HCT116 (cell line): ENCODE measurements at regions not wholly inside any gene's neighbourhood (a gene's known extent, or its start where the extent isn't known, plus 50 kb on each side); places are given as distances from the start of the nearest gene placed in this dataset.

Experiments used
- ATAC-seq: fragments of 200-7000 bp; cut with Tn5 transposase; 2 replicates; pipeline ENCODE4 v1.9.1; 2020; ENCODE audit warnings: mild to moderate bottlenecking, moderate library complexity
- BruUV-seq: library from RNA; stranded (reverse); fragments of 400-500 nt; replicated peaks from 2 replicates; lab custom pipeline; 2021; lab: Mats Ljungman, UMichigan
- CTCF ChIA-PET: fragments of 300-600 bp; sonication (Branson Sonifier 250); formaldehyde crosslinking; loops from one replicate; lab custom pipeline; 2021; ENCODE audit warnings: antibody characterized with exemption; lab: Charles Lee
- POLR2A ChIA-PET: fragments of 300-600, 350-600 bp; sonication (Branson Sonifier 250); formaldehyde crosslinking; loops from one replicate; lab custom pipeline; 2021; ENCODE audit warnings: antibody characterized with exemption; lab: Charles Lee
- RAD21 ChIA-PET, 2 experiments: fragments of 300-600 bp; sonication (Branson Sonifier 250); formaldehyde crosslinking; loops; one replicate each; lab custom pipeline; 2023; ENCODE audit warnings: low total read pairs in 2 of 2; ENCODE audit not compliant: uncharacterized antibody in 2 of 2, unreplicated experiment in 2 of 2, low non-redundant PET in 1 of 2; lab: Charles Lee
- DNase-seq: peaks from one replicate; pipeline ENCODE4 v3.0.0-alpha.2; 2010; ENCODE audit warnings: low read depth, low spot score
- H2AFZ ChIP-seq: fragments of 200-600 bp; shearing (Covaris generic), sonication (generic); 2 replicates; pipeline ENCODE4 v1.6.1; 2017; ENCODE audit warnings: low read depth, mixed run types, mixed read lengths, antibody characterized with exemption, low read length; ENCODE audit not compliant: poor library complexity, severe bottlenecking
- H3K27ac ChIP-seq: 2 replicates; pipeline ENCODE4 v1.5.1; 2012; ENCODE audit warnings: low read depth, low read length
- H3K27me3 ChIP-seq: fragments of 200-600 bp; sonication (generic); 2 replicates; pipeline ENCODE4 v1.6.1; 2016; ENCODE audit warnings: mixed run types, low read length, mixed read lengths; ENCODE audit not compliant: insufficient read depth
- H3K36me3 ChIP-seq, 2 experiments: fragments of 200-500 bp in 1 of 2; fragments of 200-600 bp in 1 of 2; sonication (Bioruptor generic) in 1 of 2; sonication (generic) in 1 of 2; 2 replicates each; pipeline versions ENCODE4 v1.5.1 to v1.6.1; 2014 to 2016; ENCODE audit warnings: low read length in 2 of 2, inconsistent platforms in 1 of 2, mixed read lengths in 1 of 2, mixed run types in 1 of 2; ENCODE audit not compliant: insufficient read depth in 2 of 2, control insufficient read depth in 1 of 2
- H3K4me1 ChIP-seq, 2 experiments: fragments of 200-600 bp in 1 of 2; sonication (generic) in 1 of 2; 2 replicates each; pipeline versions ENCODE4 v1.5.1 to v1.6.1; 2012 to 2017; ENCODE audit warnings: low read length in 2 of 2, inconsistent platforms in 1 of 2, mild to moderate bottlenecking in 1 of 2, mixed read lengths in 1 of 2, mixed run types in 1 of 2, moderate library complexity in 1 of 2; ENCODE audit not compliant: insufficient read depth in 2 of 2, control insufficient read depth in 1 of 2
- H3K4me2 ChIP-seq: fragments of 200-600 bp; sonication (generic); 2 replicates; pipeline ENCODE4 v1.6.1; 2017; ENCODE audit warnings: mixed run types, low read length, mixed read lengths
- H3K4me3 ChIP-seq, 2 experiments: fragments of 200-600 bp in 1 of 2; sonication (generic) in 1 of 2; replicated peaks in 1 of 2; 2 replicates each; pipeline ENCODE4 v1.5.1; 2011 to 2016; ENCODE audit warnings: low read length in 2 of 2, control low read depth in 1 of 2, low read depth in 1 of 2, mild to moderate bottlenecking in 1 of 2, mixed read lengths in 1 of 2, mixed run types in 1 of 2
- H3K79me2 ChIP-seq: fragments of 200-600 bp; sonication (generic); 2 replicates; pipeline ENCODE4 v1.6.1; 2017; ENCODE audit warnings: mild to moderate bottlenecking, mixed run types, low read length, moderate library complexity, mixed read lengths; ENCODE audit not compliant: insufficient read depth
- H3K9ac ChIP-seq: fragments of 200-600 bp; sonication (generic); 2 replicates; pipeline ENCODE4 v1.6.1; 2016; ENCODE audit warnings: low read length, mixed read lengths
- H3K9me2 ChIP-seq: fragments of 200-600 bp; sonication (generic), shearing (Covaris generic); 2 replicates; pipeline ENCODE4 v1.6.1; 2017; ENCODE audit warnings: mixed run types, mild to moderate bottlenecking, moderate library complexity; ENCODE audit not compliant: insufficient read depth
- H3K9me3 ChIP-seq, 2 experiments: fragments of 200-500 bp in 1 of 2; fragments of 200-600 bp in 1 of 2; sonication (Bioruptor generic) in 1 of 2; sonication (generic) in 1 of 2; 2 replicates each; pipeline ENCODE4 v1.6.1; 2014 to 2017; ENCODE audit warnings: low read length in 2 of 2, mixed read lengths in 2 of 2, inconsistent platforms in 1 of 2, low read depth in 1 of 2, mild to moderate bottlenecking in 1 of 2, mixed run types in 1 of 2, moderate library complexity in 1 of 2; ENCODE audit not compliant: control insufficient read depth in 1 of 2, insufficient read depth in 1 of 2
- H4K20me1 ChIP-seq: fragments of 200-600 bp; sonication (generic), shearing (Covaris generic); 2 replicates; pipeline ENCODE4 v1.6.1; 2017; ENCODE audit warnings: mixed run types, mild to moderate bottlenecking, moderate library complexity; ENCODE audit not compliant: insufficient read depth
- CBX3 ChIP-seq: IDR thresholded peaks from 2 replicates; pipeline ENCODE4 v1.6.1; 2012; ENCODE audit warnings: low read depth
- EGR1 ChIP-seq: IDR thresholded peaks from 2 replicates; pipeline ENCODE4 v1.6.1; 2012; ENCODE audit warnings: low read depth
- ELF1 ChIP-seq: IDR thresholded peaks from 2 replicates; pipeline ENCODE4 v1.6.1; 2012; ENCODE audit warnings: low read depth, borderline replicate concordance
- EZH2 ChIP-seq: fragments of 200-600 bp; sonication (generic); IDR thresholded peaks from 2 replicates; pipeline ENCODE4 v1.6.1; 2017; ENCODE audit warnings: antibody characterized with exemption, mixed run types
- EZH2phosphoT487 ChIP-seq: fragments of 200-600 bp; IDR thresholded peaks from 2 replicates; pipeline ENCODE4 v1.6.1; 2018; ENCODE audit warnings: antibody characterized with exemption, borderline replicate concordance
- FOSL1 ChIP-seq: IDR thresholded peaks from 2 replicates; pipeline ENCODE4 v1.6.1; 2012; ENCODE audit warnings: low read depth
- JUND ChIP-seq: IDR thresholded peaks from 2 replicates; pipeline ENCODE4 v1.6.1; 2012
- POLR2A ChIP-seq: IDR thresholded peaks from 2 replicates; pipeline ENCODE4 v1.7.0; 2011; ENCODE audit warnings: borderline replicate concordance; ENCODE audit not compliant: insufficient read depth, insufficient read length; ENCODE audit errors: extremely low read depth
- SIN3A ChIP-seq: IDR thresholded peaks from 2 replicates; pipeline ENCODE4 v1.6.1; 2012; ENCODE audit warnings: low read depth
- SP1 ChIP-seq: IDR thresholded peaks from 2 replicates; pipeline ENCODE4 v1.6.1; 2012; ENCODE audit warnings: low read depth
- SRF ChIP-seq: IDR thresholded peaks from 2 replicates; pipeline ENCODE4 v1.6.1; 2012; ENCODE audit warnings: low read depth
- YY1 ChIP-seq: IDR thresholded peaks from 2 replicates; pipeline ENCODE4 v1.6.1; 2011; ENCODE audit warnings: low read length, low read depth, moderate library complexity, mild to moderate bottlenecking; ENCODE audit not compliant: insufficient replicate concordance; ENCODE audit errors: extremely low read depth
- ZFX ChIP-seq: fragments of 450-650 bp; IDR thresholded peaks from 2 replicates; pipeline ENCODE4 v1.6.1; 2017
- intact Hi-C: fragments of 100-400 bp; cut with micrococcal nuclease; formaldehyde crosslinking; loops from 2 replicates; pipeline ENCODE4 v1.10.0; 2022
- TF ChIP-seq, protein P1 (sequence below): IDR thresholded peaks from 2 replicates; pipeline ENCODE4 v1.6.1; 2012

DNA sequence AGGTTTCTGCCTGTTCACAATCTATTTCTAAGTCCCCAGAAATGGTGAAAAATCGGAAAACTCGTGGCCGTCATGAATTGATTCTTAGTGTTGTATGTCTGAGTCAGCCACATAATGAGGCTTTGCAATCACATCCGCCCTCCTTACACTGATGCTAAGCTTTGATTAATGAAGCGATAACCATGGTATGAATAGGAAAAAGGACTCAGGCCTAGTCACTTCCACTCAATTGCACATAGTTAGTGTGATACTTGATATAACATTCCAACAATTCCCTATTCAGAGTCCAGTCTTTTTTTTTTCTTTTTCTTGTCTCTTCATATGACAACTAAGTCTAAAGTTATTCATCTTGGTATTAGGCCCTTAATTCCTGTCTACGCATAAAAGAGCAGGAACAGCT is 1231.0 kb downstream of the VRK1 start:
- peaks cover 3% of the 10 kb centered on the region; the same call in 1 of the 2 replicates for H3K27me3 ChIP-seq
- TF ChIP-seq, protein P1, sequence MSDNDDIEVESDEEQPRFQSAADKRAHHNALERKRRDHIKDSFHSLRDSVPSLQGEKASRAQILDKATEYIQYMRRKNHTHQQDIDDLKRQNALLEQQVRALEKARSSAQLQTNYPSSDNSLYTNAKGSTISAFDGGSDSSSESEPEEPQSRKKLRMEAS = no peak
- TF ChIP-seq YY1 = no peak
- no peak for TF ChIP-seq JUND
- no peak for TF ChIP-seq ZFX
- no peak for TF ChIP-seq SRF
- no peak for TF ChIP-seq FOSL1
- TF ChIP-seq POLR2A = no peak
- no peak for TF ChIP-seq EZH2
- no peak for TF ChIP-seq CBX3
- TF ChIP-seq SIN3A = no peak
- no peak for TF ChIP-seq EGR1
- TF ChIP-seq SP1 = no peak
- no peak for TF ChIP-seq EZH2phosphoT487
- TF ChIP-seq, all 23 proteins: peak for 0
- BruUV-seq = no TSS peak
- no peak overlapping the region for H3K27ac ChIP-seq
- no peak overlapping the region for H3K4me3 ChIP-seq
- ChIA-PET RAD21 (no interaction called here), CTCF (no interaction called here), POLR2A (no interaction called here)
- H2AFZ ChIP-seq = no peak overlapping the region
- peaks cover 0 to 3% of the 10 kb centered on the region in 2 experiments; a peak in 2 of 4 replicates for H3K9me3 ChIP-seq
- ATAC-seq = no peak
- H3K4me1 ChIP-seq = no peaks in the 10 kb centered on the region
- no peak for DNase-seq
- H3K79me2 ChIP-seq = no peaks in the 10 kb centered on the region
- intact Hi-C loops = no loop called here
- H3K4me2 ChIP-seq = no peak overlapping the region
- H3K9me2 ChIP-seq = no peaks in the 10 kb centered on the region
- no peak overlapping the region for H3K9ac ChIP-seq
- no peaks in the 10 kb centered on the region for H4K20me1 ChIP-seq
- no peaks in the 10 kb centered on the region for H3K36me3 ChIP-seq

DNA sequence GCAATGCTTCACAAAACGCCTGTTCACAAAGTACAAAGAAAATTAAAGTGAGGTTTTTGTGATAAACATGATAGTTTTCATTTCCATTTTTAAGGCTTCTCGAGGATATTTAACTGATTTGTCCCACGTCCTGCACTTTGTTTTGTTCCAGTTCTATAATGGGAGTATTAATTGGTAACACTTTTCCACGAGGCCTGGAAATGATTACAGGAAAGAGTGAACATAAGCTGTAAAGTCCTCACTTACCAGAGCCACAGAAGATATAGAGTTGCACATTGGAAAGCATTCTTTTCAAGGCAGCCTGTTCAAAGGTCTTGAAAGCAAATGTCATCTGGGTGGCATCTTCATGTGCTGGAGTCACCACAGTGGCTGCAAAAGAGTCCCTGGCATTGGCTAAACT is 1236.6 kb downstream of the BCL11B start:
- Histone ChIP-seq H4K20me1 (no peaks in the 10 kb centered on the region), H3K9me3 (peaks cover 0 to 3% of the 10 kb centered on the region in 2 experiments; a peak in 2 of 4 replicates), H3K79me2 (no peaks in the 10 kb centered on the region), H3K36me3 (no peaks in the 10 kb centered on the region), H3K27me3 (no peaks in the 10 kb centered on the region), H3K27ac (no peak overlapping the region), H3K9ac (no peak overlapping the region), H3K9me2 (no peaks in the 10 kb centered on the region), H3K4me3 (no peak overlapping the region), H3K4me1 (no peaks in the 10 kb centered on the region), H3K4me2 (no peak overlapping the region), H2AFZ (no peak overlapping the region)
- BruUV-seq = no TSS peak
- intact Hi-C loops = no loop called here
- ChIA-PET POLR2A (no interaction called here), CTCF (no interaction called here), RAD21 (no interaction called here)
- DNase-seq (no peak), ATAC-seq (no peak)
- no peak for TF ChIP-seq ELF1
- no peak for TF ChIP-seq EZH2phosphoT487
- TF ChIP-seq EZH2 = no peak
